Karpas-422 (cell line): ENCODE measurements at regions not wholly inside any gene's neighbourhood (a gene's known extent, or its start where the extent isn't known, plus 50 kb on each side); places are given as distances from the start of the nearest gene placed in this dataset.

ENCODE experiments used
- DNase-seq: peaks from one replicate; pipeline ENCODE4 v3.0.0-alpha.2; 2015
- H2AFZ ChIP-seq: fragments of 200-600 bp; sonication (generic); 2 replicates; pipeline ENCODE4 v1.6.1; 2014; ENCODE audit warnings: antibody characterized with exemption, low read length, mixed read lengths
- H3K27ac ChIP-seq: fragments of 200-600 bp; sonication (generic); 2 replicates; pipeline ENCODE4 v1.5.1; 2014; ENCODE audit warnings: mild to moderate bottlenecking, low read length, moderate library complexity
- H3K27me3 ChIP-seq: fragments of 200-600 bp; sonication (generic); 2 replicates; pipeline ENCODE4 v1.6.1; 2014; ENCODE audit warnings: low read length, mixed read lengths
- H3K36me3 ChIP-seq: fragments of 200-600 bp; sonication (generic); 2 replicates; pipeline ENCODE4 v1.6.1; 2014; ENCODE audit warnings: low read length, mixed read lengths; ENCODE audit not compliant: insufficient read depth
- H3K4me1 ChIP-seq: fragments of 200-600 bp; sonication (generic); 2 replicates; pipeline ENCODE4 v1.6.1; 2014; ENCODE audit warnings: mild to moderate bottlenecking, low read length, mixed read lengths
- H3K4me2 ChIP-seq: fragments of 200-600 bp; sonication (generic); 2 replicates; pipeline ENCODE4 v1.6.1; 2014; ENCODE audit warnings: low read length, low read depth, mild to moderate bottlenecking; ENCODE audit not compliant: poor library complexity, severe bottlenecking
- H3K4me3 ChIP-seq: fragments of 200-600 bp; sonication (generic); 2 replicates; pipeline ENCODE4 v1.5.1; 2014; ENCODE audit warnings: mild to moderate bottlenecking, antibody characterized with exemption, low read length, mixed read lengths
- H3K79me2 ChIP-seq: fragments of 200-600 bp; sonication (generic); 2 replicates; pipeline ENCODE4 v1.6.1; 2014; ENCODE audit warnings: mild to moderate bottlenecking, low read length, mixed read lengths
- H3K9ac ChIP-seq: fragments of 200-600 bp; sonication (generic); 2 replicates; pipeline ENCODE4 v1.6.0; 2014; ENCODE audit warnings: low read length
- H3K9me2 ChIP-seq: fragments of 200-600 bp; sonication (generic), shearing (Covaris generic); replicated peaks from 2 replicates; pipeline ENCODE4 v1.6.0; 2014; ENCODE audit warnings: mild to moderate bottlenecking, low read length, moderate library complexity; ENCODE audit not compliant: insufficient read depth
- H3K9me3 ChIP-seq: fragments of 300-700, 200-600 bp; sonication (generic); 2 replicates; pipeline ENCODE4 v1.6.1; 2014; ENCODE audit warnings: low read length, mixed read lengths
- H4K20me1 ChIP-seq: fragments of 200-600 bp; sonication (generic); 2 replicates; pipeline ENCODE4 v1.6.1; 2014; ENCODE audit warnings: mild to moderate bottlenecking, antibody characterized with exemption, low read length, low read depth; ENCODE audit not compliant: insufficient read depth

- no peaks in the 10 kb centered on the region for H3K9me3 ChIP-seq
- H3K27me3 ChIP-seq = no peaks in the 10 kb centered on the region
- H3K4me1 ChIP-seq = no peaks in the 10 kb centered on the region
- H4K20me1 ChIP-seq = no peaks in the 10 kb centered on the region
- H3K27ac ChIP-seq = no peak overlapping the region
- no peaks in the 10 kb centered on the region for H3K9me2 ChIP-seq
- no peak overlapping the region for H3K4me3 ChIP-seq
- no peak overlapping the region for H3K4me2 ChIP-seq
- no peak overlapping the region for H3K9ac ChIP-seq
- H2AFZ ChIP-seq = no peak overlapping the region
- no peaks in the 10 kb centered on the region for H3K79me2 ChIP-seq
- H3K36me3 ChIP-seq = no peaks in the 10 kb centered on the region
- DNase-seq = no peak
Measured at GRCh38 chr4:114076899-114077570, 97.6 kb upstream of the ARSJ start.

GRCh38 chr4:114077610-114078009 lies 98.2 kb upstream of the ARSJ start:
- Histone ChIP-seq H3K27me3 (no peaks in the 10 kb centered on the region), H3K4me1 (no peaks in the 10 kb centered on the region), H3K4me3 (no peak overlapping the region), H3K4me2 (no peak overlapping the region), H2AFZ (no peak overlapping the region), H3K27ac (no peak overlapping the region), H3K9me2 (no peaks in the 10 kb centered on the region), H3K9me3 (no peaks in the 10 kb centered on the region), H3K36me3 (no peaks in the 10 kb centered on the region), H4K20me1 (no peaks in the 10 kb centered on the region), H3K9ac (no peak overlapping the region), H3K79me2 (no peaks in the 10 kb centered on the region)
- no peak for DNase-seq

DNA sequence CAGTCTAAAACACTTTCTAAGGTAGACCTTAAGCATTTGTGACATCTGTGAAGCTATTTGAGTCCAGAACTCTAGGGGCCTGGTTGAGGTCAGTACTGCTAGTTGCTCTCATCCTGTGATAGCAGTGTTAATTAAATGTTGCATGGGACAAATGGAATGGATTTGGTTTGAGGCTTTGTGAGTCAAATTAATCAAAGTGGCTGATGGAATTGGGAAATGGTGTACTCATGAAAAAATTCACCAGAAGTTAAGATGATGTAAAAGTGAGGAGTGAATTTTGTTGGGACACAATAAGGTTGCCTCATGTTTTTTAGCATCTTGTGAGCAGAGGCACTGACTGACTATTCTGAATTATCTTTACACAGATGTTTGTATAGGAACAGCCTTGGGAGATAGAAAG lies 99.2 kb upstream of the ARSJ start:
- Histone ChIP-seq H2AFZ (no peak overlapping the region), H3K36me3 (no peaks in the 10 kb centered on the region), H4K20me1 (no peaks in the 10 kb centered on the region), H3K4me3 (no peak overlapping the region), H3K27ac (no peak overlapping the region), H3K4me1 (no peaks in the 10 kb centered on the region), H3K9ac (no peak overlapping the region), H3K9me3 (no peaks in the 10 kb centered on the region), H3K4me2 (no peak overlapping the region), H3K27me3 (no peaks in the 10 kb centered on the region), H3K79me2 (no peaks in the 10 kb centered on the region), H3K9me2 (no peaks in the 10 kb centered on the region)
- DNase-seq = no peak

DNA sequence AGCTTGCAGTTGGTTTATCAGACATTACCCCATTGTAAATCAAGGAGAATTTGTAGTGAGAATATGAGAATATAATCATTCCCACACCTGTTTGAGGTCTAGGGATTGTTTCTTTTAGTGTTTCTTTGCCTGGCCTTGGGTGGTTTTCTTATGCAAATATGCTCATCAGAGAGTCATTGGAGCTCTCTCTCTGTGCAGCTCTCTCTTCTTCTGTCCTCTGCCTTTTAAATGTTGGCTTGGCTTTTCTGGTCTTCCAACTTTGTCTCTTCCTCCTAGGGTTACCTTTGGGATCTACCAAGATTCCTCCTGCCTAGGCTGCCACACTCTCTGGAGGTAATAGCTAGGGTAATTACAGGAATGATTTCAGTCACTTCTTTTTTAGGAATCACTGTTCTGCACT lies 102.3 kb upstream of the ARSJ start:
- Histone ChIP-seq H3K27me3 (no peaks in the 10 kb centered on the region), H4K20me1 (no peaks in the 10 kb centered on the region), H3K9me3 (no peaks in the 10 kb centered on the region), H3K4me3 (no peak overlapping the region), H3K79me2 (no peaks in the 10 kb centered on the region), H3K4me2 (no peak overlapping the region), H3K9me2 (no peaks in the 10 kb centered on the region), H3K9ac (no peak overlapping the region), H3K27ac (no peak overlapping the region), H3K36me3 (no peaks in the 10 kb centered on the region), H3K4me1 (no peaks in the 10 kb centered on the region), H2AFZ (no peak overlapping the region)
- DNase-seq = no peak

DNA sequence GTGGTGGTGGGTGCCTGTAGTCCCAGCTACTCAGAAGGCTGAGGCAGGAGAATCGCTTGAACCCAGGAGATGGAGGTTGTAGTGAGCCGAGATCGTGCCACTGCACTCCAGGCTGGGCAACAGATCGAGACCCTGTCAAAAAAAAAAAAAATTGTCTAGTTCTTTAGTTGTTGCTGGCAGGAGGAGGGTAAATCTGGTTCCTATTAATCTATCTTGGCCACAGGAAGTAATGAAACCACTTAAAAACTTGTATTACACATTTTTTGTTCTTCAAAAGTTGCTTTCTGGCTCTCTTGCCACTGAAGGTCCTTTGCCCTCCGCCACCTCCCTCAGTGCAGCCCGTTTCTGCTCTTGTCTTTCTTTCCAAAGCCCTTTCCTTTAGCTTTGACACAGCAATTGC lies 102.9 kb upstream of the ARSJ start:
- DNase-seq = no peak
- H3K9me2 ChIP-seq = no peaks in the 10 kb centered on the region
- H3K9ac ChIP-seq = no peak overlapping the region
- H2AFZ ChIP-seq = no peak overlapping the region
- no peaks in the 10 kb centered on the region for H3K4me1 ChIP-seq
- H4K20me1 ChIP-seq = no peaks in the 10 kb centered on the region
- H3K4me2 ChIP-seq = no peak overlapping the region
- H3K36me3 ChIP-seq = no peaks in the 10 kb centered on the region
- H3K27me3 ChIP-seq = no peaks in the 10 kb centered on the region
- H3K27ac ChIP-seq = no peak overlapping the region
- H3K4me3 ChIP-seq = no peak overlapping the region
- H3K9me3 ChIP-seq = no peaks in the 10 kb centered on the region
- no peaks in the 10 kb centered on the region for H3K79me2 ChIP-seq

DNA sequence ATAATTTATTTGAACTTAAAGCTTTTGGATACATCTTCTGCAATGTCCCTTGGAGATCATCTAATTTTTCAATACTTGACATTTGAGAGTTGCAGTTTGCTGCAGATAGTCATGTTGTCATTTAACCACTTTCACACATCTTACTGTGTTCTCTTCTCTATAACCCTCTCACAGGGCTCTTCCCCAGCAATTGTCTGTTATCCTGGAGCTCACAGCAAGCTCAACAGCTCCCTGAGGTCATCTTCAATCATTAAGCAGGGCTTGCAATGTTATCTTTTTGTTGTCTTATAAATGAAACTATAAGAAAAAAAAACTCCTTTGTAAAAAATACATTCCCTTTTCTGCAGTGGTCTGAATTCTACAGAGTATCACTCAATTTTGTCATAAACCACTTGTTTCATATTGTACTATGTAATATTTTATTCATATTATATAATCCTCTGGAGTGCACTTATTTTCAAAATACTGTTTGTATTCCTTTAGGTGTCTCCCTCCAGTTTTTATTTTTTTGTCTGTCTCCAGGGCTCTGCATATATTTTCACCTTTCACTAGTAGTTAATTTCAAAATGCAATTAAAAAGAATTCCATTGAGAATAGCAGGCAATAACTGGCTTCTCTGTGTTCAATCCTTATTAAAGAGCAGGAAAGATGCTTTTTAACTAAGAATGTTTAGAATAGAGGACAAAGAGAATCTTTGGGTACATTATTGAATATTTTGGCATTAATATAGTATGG lies 106.3 kb upstream of the ARSJ start:
- no peak overlapping the region for H3K4me2 ChIP-seq
- H3K9ac ChIP-seq = no peak overlapping the region

DNA sequence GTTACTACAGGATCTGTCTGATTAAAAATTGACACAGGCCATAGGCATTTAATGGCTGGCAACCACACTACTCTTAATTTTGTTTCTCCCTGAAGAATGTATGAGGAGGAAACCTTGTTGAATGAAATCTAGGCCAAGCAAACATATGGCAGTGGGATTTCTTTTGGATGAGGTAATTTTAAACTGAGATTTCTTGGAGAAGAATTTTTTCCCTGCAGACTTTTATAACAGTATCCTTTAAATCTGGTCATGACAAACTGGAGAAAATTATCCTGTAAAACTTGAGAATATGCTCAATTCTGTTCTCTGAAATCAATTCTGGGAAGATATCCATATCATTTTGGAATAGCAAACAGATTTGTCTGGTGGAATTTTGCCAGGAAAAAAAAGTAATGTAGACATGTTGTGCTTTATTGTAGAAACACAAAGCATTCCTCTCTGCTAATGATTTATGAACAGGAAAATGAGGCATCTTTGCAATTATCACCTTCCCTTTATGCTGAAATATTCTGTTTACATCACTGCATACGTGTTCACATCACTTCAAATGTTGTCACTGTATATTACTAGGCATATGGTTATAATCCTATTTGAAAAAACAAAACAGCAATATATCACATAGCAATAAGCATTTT lies 108.3 kb upstream of the ARSJ start:
- no peak overlapping the region for H3K4me2 ChIP-seq

More for the DNA sequence above, 106.3 kb upstream of the ARSJ start:
- Histone ChIP-seq H2AFZ (no peak overlapping the region), H3K9me2 (no peaks in the 10 kb centered on the region), H3K79me2 (no peaks in the 10 kb centered on the region), H3K4me1 (no peaks in the 10 kb centered on the region), H3K36me3 (no peaks in the 10 kb centered on the region), H3K27me3 (no peaks in the 10 kb centered on the region), H3K27ac (no peak overlapping the region), H3K4me3 (no peak overlapping the region), H3K9me3 (no peaks in the 10 kb centered on the region), H4K20me1 (no peaks in the 10 kb centered on the region)
- no peak for DNase-seq

GRCh38 chr4:114088481-114088880 lies 109.0 kb upstream of the ARSJ start:
- H3K4me1 ChIP-seq = no peaks in the 10 kb centered on the region
- H3K79me2 ChIP-seq = no peaks in the 10 kb centered on the region
- H3K27me3 ChIP-seq = no peaks in the 10 kb centered on the region
- H3K4me3 ChIP-seq = no peak overlapping the region
- H2AFZ ChIP-seq = no peak overlapping the region
- H3K36me3 ChIP-seq = no peaks in the 10 kb centered on the region
- no peak overlapping the region for H3K27ac ChIP-seq
- H3K9ac ChIP-seq = no peak overlapping the region
- DNase-seq = no peak
- H3K4me2 ChIP-seq = no peak overlapping the region
- no peaks in the 10 kb centered on the region for H4K20me1 ChIP-seq
- H3K9me3 ChIP-seq = no peaks in the 10 kb centered on the region
- H3K9me2 ChIP-seq = no peaks in the 10 kb centered on the region

More for the DNA sequence above, 108.3 kb upstream of the ARSJ start:
- Histone ChIP-seq H3K27me3 (no peaks in the 10 kb centered on the region), H3K9me2 (no peaks in the 10 kb centered on the region), H3K27ac (no peak overlapping the region), H3K4me1 (no peaks in the 10 kb centered on the region), H3K9me3 (no peaks in the 10 kb centered on the region), H3K36me3 (no peaks in the 10 kb centered on the region), H4K20me1 (no peaks in the 10 kb centered on the region), H3K79me2 (no peaks in the 10 kb centered on the region), H3K9ac (no peak overlapping the region), H3K4me3 (no peak overlapping the region), H2AFZ (no peak overlapping the region)
- DNase-seq = no peak
